Fibroblast of skin of back (primary cell): ENCODE measurements at regions not wholly inside any gene's neighbourhood (a gene's known extent, or its start where the extent isn't known, plus 50 kb on each side); places are given as distances from the start of the nearest gene placed in this dataset.
"Not testable (repeated sequence)": the region's sequence is repeated elsewhere in the genome, so short reads cannot be mapped to it uniquely, and the experiment has no call there.

ENCODE experiments used
- DNase-seq: peaks from one replicate; pipeline ENCODE4 v3.0.0-alpha.2; 2013

GRCh38 chr11:127933961-127934360 lies 653.4 kb downstream of the ETS1 start:
- DNase-seq = not testable (repeated sequence)

DNA sequence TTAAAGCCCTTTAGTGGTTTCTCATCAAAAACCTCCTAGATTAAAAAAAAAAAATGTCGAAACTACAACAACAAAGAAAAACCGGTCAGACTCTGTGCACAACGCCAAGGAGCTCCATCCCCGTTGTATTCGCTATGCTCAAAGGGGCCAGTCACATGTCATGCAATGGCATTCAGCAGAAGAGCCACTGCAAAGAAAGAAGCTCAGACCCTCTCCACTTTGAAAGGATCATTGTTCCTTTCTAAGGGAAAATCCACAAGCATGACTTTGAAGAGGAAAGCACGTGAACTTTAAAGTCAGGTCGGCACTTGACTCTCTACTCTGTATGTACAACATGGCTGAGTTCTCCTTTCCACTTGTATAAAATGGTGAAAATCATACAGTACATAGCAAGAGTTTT lies 655.6 kb downstream of the ETS1 start:
- no peak for DNase-seq

DNA sequence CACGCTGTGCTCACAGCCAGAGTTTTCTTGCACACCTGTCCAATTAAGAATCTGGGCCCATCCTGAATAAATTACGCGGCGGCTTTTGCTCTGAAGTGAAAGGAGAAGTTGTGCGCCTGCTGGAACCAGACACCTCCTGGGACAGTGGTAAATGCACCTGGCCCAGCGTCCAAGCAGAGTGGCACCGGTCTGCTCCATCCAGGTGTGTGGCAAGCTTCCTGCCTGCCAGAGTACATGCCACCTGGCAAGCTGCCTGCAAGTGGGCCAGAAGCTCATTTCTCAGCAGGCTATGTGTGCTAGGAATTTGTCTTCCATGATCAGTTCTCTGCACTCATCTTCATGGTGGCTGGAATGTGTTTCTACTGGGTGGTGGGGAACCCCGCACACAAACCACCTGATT lies 660.6 kb downstream of the ETS1 start:
- DNase-seq = no peak

GRCh38 chr11:127925475-127925874 lies 661.9 kb downstream of the ETS1 start:
- peak; percentile 62 for DNase-seq

DNA sequence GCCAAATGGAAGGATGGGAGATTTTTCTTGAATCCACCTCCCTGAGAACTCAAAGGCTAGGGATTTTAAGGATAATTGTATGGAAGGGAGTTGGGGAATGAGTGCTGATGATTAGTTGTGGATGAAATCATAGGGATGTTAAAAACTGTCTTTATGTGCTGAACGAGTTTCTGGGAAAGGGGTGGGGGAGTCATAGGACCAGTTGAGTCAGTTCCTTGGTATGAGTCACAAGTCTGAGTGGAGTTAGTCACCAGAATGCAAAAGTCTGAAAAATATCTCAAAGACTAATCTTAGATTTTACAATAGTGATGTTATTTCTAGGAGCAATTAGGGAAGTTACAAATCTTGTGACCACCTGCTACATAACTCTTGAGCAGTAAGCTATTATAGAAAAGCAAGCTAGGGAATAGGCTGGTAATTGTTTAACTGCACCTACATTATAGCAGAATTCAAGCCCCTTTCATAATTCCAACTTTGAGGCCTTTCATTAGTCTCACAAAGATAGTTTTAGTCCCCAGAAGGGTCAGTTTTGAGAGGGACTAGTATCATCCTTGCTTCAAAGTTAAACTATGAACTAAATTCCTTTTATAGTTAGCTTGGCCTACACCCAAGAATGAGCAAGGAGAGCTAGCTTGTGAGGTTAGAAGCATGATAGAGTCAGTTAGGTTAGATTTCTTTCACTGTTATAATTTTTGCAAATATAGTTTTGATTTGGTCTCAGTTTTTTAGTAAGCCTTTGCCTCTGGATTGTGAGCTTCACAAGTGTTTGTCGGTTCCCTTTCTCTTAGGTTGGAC lies 668.0 kb downstream of the ETS1 start:
- DNase-seq = peak; percentile 92

DNA sequence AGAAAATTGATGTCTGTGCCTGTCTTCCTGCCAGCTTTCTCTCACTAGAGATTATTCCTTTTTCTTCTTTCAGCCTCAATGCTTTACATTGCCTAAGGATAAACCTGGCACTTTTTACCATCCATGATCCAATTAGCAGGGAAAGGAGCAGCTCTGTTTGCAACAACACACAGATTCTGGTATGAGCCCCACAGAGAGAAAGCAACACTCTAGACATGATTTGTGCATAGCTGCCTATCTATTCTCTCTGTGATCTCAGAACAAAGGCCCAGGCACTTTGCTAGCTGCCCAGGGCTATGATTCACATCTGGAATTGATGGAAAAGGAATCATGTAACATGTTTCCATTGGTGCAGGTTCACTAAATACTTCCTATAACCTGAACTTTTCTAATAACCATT lies 685.0 kb downstream of the ETS1 start:
- peak; percentile 9 for DNase-seq

DNA sequence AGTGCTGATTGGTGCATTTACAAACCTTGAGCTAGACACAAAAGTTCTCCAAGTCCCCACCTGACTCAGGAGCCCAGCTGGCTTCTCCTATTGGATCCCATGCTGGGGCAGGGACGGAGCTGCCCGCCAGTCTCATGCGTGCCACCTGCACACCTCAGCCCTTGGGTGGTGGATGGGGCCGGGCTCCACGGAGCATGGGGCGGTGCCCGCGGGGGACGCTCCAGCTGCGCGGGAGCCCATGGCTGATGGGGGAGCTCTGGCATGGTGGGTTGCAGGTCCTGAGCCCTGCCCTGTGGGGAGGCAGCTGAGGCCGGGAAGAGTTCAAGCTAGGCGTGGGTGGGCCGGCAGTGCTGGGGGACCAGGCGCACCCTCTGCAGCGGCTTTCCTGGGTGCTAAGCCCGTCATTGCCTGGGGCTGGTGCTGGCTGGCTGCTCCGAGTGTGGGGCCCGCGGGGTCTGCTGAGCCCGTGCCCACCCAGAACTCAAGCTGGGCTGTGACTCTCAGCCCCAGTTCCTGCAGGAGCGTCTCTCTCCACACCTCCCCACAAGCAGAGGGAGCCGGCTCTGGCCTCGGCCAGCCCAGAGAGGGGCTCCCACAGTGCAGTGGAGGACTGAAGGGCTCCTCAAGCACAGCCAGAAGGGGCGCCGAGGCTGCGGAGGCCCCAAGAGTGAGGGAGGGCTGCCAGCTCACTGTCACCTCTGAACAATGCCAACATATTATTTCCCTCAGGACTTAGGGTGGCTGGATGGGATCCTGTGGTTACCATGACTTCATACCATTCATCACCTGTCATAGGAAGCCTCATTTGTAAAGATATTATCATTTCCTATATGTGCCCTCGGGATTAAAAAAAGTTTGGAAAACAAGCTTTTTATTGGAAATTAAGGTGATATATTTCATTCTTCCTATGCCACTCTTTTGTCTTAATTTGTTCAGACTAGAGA lies 688.7 kb downstream of the ETS1 start:
- no peak for DNase-seq

DNA sequence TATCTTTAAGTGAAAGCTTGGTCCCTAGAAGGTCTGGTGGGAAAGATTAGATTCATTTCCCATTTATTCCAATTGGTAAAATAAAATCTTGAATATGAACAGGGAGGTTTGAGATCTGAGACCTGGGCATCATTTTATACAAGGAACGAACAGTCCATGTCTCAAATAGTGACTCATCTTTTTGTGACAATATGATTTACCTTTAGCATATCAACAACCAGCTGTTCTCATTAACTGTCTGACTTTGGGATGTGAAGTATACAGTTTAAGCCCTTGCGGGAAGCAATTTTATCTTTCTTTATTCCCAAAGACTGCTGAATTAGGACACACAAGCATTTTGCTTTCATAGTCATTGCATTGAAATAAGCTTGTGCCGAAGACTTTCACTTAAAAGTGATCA lies 691.6 kb downstream of the ETS1 start:
- DNase-seq = no peak

DNA sequence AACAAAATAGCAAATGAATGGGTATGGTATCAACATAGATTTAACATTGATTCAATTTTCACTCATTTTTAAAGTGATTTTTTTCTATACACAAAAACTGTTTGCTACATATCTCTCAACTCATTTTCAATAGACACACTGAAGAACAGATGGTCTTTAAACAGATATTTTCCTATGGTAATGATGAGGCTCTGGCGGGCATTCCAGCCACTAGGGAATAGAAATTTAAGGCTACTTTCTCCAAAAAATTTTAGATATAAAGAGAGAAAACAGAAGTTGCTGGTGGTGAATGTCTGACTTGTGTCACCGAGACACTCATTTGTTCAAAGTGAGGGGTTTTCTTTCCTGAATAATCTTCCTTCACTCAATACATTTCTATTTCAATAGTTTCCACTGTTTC lies 693.0 kb downstream of the ETS1 start:
- DNase-seq = no peak

GRCh38 chr11:127890030-127890615 lies 697.2 kb downstream of the ETS1 start:
- peak; percentile 56 for DNase-seq

DNA sequence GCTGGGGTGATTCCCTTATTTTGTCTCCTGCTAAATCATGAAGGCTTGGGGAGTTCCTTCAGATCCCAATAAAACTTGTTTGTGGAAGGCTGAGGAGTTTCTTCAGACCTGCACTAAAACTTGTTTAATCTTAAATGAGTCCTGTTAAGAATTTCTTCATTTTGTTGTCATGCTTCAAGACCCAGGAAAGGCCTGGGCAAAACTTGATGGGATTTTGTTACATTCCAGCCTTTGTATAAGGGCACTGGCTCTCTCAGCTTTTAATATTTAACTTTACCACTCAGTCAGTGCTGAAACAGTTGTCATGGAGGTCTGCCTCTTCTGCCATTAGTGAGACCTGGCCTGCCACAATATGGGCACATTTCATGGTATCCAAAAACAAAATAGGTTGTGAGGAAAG lies 699.0 kb downstream of the ETS1 start:
- DNase-seq = no peak

DNA sequence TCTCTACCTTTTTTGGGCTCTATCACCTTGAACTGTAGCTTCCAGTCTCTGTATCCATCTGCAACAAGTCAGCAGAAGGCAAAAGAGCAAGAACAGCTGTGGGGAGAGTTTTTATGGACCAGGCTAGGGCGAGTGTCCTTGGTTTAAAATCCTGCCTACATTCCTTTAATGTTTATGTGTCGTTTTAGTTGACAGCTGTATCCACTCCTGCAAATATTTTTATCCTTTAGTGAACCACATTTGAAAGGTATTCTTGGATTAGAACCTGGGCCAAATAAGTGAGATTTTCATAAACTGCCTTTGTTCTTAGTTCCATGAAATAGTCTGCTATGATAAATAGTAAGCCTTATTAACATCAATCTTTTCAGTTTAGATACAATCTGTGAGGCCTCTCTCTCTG lies 712.2 kb downstream of the ETS1 start:
- no peak for DNase-seq

DNA sequence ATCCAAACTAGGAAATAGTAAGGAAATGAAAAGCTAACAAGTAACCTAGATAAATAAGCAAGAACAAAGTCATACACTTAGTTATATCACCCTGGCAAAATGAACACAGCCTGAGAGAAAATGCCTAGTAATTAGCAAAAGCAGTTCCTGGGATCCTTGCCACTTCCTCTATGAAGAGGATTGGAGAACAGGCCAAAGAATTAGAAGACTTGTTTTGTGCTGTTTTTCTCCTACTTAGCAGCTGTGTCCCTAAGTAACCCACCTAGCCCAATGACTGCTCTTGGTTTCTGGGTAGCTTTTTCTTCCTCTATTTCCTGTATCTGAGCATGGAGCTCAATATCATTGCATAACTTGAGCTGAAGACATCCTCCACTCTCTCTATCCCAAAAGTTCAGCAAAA lies 713.9 kb downstream of the ETS1 start:
- no peak for DNase-seq

DNA sequence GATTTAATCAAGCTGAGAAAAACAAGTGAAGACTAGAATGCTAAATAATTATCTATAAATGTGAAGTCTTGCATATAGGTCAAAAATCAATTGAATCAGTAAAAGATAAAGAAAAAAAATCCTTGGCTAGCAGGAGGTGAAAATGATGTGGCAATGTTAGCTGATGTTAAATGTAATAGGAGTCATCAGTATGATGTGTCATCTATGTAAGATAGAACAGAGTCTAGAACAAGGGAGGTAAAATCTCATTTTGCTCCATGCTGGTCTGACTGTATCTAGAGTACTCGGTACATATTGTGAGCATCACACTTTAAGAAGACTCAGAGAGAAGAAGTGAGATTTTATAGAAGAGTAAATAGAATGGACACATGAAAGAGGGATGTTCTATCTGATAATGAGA lies 721.2 kb downstream of the ETS1 start:
- no peak for DNase-seq

GRCh38 chr11:127864861-127865260 lies 722.5 kb downstream of the ETS1 start:
- no peak for DNase-seq

DNA sequence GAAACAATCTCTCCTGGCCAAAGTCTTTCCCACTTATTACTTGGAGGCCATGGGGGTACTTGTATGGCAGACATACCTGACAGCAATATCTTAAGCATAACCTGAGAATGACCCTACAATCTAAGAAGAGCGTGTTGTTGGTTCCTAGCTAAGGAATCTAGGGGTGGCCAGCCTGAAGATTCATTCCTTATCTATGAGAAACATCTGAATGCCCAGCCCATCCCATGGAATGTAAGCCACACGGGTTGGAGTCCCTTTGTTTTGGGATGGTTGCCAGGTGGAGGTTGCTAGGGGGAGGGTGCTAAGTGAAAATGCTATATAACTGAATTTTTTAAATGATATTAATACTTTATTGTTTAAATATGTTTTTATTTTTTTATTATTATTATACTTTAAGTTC lies 725.0 kb downstream of the ETS1 start:
- DNase-seq = peak; percentile 69

DNA sequence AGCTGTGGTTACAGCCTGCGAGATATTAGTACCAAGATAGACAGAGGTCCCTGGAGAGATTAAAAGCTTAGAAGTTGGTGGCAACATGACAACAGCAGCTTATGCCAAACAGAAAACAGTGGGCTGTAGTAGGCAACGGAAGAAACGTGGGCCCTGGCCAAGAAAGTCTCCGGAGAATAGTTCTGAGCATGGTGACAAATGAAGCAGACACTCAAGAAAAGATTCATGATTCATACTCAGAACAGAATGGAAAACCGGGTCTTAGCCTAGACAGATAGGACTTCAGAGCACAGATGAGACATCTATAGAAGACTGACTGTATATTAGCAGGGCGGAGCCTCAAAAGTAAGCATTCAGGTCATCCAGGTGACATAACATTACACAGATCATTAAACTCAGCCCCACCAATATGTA lies 727.4 kb downstream of the ETS1 start:
- DNase-seq = peak; percentile 73

- no peak for DNase-seq
Observed at GRCh38 chr11:127844876-127845275, 742.5 kb downstream of the ETS1 start.

GRCh38 chr11:127843483-127844396 lies 743.6 kb downstream of the ETS1 start:
- peak; percentile 66 for DNase-seq

GRCh38 chr11:127825183-127825582 lies 762.2 kb downstream of the ETS1 start:
- no peak for DNase-seq

DNA sequence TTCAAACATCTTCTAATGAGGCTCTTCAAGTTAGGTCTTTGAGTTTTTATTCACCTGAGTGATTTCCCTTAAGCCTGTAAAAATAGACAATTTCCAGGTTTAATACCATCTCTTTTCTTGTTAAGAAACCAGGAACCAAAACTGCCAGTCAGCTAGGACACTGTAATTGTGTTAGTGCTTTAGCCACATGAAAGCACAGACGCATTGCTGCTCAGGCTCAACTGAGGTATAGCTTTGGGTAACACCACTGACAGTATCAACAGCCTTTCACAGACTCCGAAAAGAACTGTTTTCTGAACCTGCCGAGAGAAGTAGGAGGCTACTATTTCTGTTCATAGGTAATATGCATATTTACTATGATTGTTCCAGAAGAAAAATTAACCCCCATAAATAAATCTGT lies 768.7 kb downstream of the ETS1 start:
- no peak for DNase-seq

DNA sequence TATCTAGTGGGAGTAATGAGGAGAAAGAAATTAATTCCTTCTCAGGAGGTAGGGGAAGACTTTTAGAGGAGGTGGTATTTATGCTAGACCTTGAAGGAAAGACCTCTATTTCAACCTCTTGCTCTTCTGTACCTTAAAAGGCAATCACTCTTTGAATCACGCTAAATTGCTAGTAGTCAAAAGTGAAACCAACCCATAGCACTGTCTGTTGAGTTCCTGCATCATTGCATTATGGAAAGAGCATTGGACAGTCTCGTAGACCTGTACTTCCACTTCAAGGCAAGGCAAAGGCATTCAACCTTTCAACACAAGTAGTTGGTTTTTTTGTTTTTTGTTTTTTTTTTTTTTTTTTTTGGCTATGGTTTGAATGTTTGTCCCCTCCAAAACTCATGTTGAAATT lies 770.4 kb downstream of the ETS1 start:
- DNase-seq = no peak
